ENCODE measurements at regions not wholly inside any gene's neighbourhood (a gene's known extent, or its start where the extent isn't known, plus 50 kb on each side); places are given as distances from the start of the nearest gene placed in this dataset.
A peak's percentile ranks its signal among the peaks of the same experiment; 100 is the strongest.

DNA sequence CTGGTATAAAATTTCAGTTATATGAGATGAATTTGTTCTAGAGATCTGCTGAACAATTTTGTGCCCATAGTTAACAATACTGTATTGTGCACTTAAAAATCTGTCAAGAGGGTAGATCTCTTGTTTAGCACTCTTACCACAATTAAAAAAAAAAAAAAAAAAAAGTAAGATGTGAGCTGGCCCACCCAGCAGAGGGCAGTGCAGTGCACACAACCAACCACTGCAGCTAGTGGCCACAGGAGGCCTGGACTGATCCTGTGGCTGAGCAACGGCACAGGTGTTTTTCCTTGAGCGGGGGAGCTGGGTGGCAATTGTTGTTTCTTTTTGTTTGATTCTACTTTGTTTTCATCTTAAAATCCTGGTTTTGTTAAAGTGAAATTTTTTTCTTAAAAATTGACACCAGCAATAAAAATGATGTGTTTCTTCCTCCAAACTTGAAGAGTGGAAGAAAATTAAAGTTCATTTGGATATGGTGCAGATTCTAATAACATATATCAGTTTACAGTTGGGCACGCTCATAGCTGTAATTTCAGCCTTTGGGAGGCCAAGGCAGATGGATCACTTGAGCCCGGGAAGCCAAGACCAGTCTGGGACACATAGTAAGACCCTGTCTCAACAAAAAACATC, 171.1 kb upstream of the TBX20 start:
- no peak overlapping the region for H3K4me2 ChIP-seq (ENCODE audit: insufficient read depth, low read length)
- ChIA-PET CTCF (ENCODE audit: low intra/inter-chr PET ratio) (interaction anchor here (0.6 to 1.4 kb wide), 5 partner anchors 113 to 482 kb away, joined by 3 to 10 read pairs (median 3); no protein-coding TSS in a partner anchor), POLR2A (no interaction called here)
- no peaks in the 10 kb centered on the region for H3K4me1 ChIP-seq (replicated peaks in 1 of 2; ENCODE audit: control insufficient read depth in 2 of 2, insufficient read depth in 2 of 2, low read length in 2 of 2)
- no peaks in the 10 kb centered on the region for H3K9me1 ChIP-seq (ENCODE audit: control insufficient read depth, insufficient read depth, low read length)
- no peaks in the 10 kb centered on the region for H4K20me1 ChIP-seq (replicated peaks; ENCODE audit: control insufficient read depth, insufficient read depth, low read length)
- no peak overlapping the region for H3K4me3 ChIP-seq
- in situ Hi-C loops (cut with MboI) = no loop called here
- intact Hi-C loops (cut with micrococcal nuclease) = loop anchor here (1.0 to 5.0 kb wide), 5 partner anchors 95 to 668 kb away; no protein-coding TSS in a partner anchor
- no peak overlapping the region for H2AFZ ChIP-seq (ENCODE audit: low read depth, low read length)
- H3K27me3 ChIP-seq (ENCODE audit: control insufficient read depth in 2 of 2, insufficient read depth in 2 of 2, low read length in 2 of 2) = peaks cover 0 to under 1% of the 10 kb centered on the region in 2 experiments; a peak in 1 of 5 replicates
- no peaks in the 10 kb centered on the region for H3K79me2 ChIP-seq (ENCODE audit: control insufficient read depth, insufficient read depth, low read length)
- no peak overlapping the region for H3K9ac ChIP-seq (ENCODE audit: insufficient read depth in 1 of 2, low read depth in 2 of 2, low read length in 2 of 2)
- 2% methylated on average over 4 of the region's 4 CpGs for WGBS (ENCODE audit: insufficient coverage, low coverage, missing lambda C conversion rate)
- peak; percentile 58 to 67 (median 66) for DNase-seq (ENCODE audit: extremely low read depth in 1 of 4, low spot score in 3 of 4)
- no peak overlapping the region for H3K27ac ChIP-seq (ENCODE audit: extremely low read depth, low read depth, low read length)
- FAIRE-seq = peak; percentile 76
- H3K36me3 ChIP-seq (ENCODE audit: control insufficient read depth, insufficient read depth, low read length) = no peaks in the 10 kb centered on the region
- BruUV-seq (replicated peaks) = no TSS peak
- peak; percentile 90 for ATAC-seq
- no peaks in the 10 kb centered on the region for H3K9me3 ChIP-seq (replicated peaks; ENCODE audit: control insufficient read depth, insufficient read depth, low read depth, low read length)
- TF ChIP-seq TCF3 (CRISPR knock-in tag; IDR thresholded peaks at IDR 0.05) (no peak), ETS2 (tag; IDR thresholded peaks at IDR 0.05; ENCODE audit: borderline replicate concordance, poor library complexity, severe bottlenecking) (no peak)
- TF ChIP-seq, protein P1, sequence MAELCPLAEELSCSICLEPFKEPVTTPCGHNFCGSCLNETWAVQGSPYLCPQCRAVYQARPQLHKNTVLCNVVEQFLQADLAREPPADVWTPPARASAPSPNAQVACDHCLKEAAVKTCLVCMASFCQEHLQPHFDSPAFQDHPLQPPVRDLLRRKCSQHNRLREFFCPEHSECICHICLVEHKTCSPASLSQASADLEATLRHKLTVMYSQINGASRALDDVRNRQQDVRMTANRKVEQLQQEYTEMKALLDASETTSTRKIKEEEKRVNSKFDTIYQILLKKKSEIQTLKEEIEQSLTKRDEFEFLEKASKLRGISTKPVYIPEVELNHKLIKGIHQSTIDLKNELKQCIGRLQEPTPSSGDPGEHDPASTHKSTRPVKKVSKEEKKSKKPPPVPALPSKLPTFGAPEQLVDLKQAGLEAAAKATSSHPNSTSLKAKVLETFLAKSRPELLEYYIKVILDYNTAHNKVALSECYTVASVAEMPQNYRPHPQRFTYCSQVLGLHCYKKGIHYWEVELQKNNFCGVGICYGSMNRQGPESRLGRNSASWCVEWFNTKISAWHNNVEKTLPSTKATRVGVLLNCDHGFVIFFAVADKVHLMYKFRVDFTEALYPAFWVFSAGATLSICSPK (IDR thresholded peaks at IDR 0.05; ENCODE audit: borderline replicate concordance) = no peak
- TF ChIP-seq, protein P2, sequence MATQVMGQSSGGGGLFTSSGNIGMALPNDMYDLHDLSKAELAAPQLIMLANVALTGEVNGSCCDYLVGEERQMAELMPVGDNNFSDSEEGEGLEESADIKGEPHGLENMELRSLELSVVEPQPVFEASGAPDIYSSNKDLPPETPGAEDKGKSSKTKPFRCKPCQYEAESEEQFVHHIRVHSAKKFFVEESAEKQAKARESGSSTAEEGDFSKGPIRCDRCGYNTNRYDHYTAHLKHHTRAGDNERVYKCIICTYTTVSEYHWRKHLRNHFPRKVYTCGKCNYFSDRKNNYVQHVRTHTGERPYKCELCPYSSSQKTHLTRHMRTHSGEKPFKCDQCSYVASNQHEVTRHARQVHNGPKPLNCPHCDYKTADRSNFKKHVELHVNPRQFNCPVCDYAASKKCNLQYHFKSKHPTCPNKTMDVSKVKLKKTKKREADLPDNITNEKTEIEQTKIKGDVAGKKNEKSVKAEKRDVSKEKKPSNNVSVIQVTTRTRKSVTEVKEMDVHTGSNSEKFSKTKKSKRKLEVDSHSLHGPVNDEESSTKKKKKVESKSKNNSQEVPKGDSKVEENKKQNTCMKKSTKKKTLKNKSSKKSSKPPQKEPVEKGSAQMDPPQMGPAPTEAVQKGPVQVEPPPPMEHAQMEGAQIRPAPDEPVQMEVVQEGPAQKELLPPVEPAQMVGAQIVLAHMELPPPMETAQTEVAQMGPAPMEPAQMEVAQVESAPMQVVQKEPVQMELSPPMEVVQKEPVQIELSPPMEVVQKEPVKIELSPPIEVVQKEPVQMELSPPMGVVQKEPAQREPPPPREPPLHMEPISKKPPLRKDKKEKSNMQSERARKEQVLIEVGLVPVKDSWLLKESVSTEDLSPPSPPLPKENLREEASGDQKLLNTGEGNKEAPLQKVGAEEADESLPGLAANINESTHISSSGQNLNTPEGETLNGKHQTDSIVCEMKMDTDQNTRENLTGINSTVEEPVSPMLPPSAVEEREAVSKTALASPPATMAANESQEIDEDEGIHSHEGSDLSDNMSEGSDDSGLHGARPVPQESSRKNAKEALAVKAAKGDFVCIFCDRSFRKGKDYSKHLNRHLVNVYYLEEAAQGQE (IDR thresholded peaks at IDR 0.05; ENCODE audit: borderline replicate concordance) = peak; percentile 50; the same call in 1 of the 2 replicates
- TF ChIP-seq, protein P2 (CRISPR knock-in tag; IDR thresholded peaks at IDR 0.05; ENCODE audit: low read depth) = no peak
